IMR-90 (cell line): ENCODE measurements at regions not wholly inside any gene's neighbourhood (a gene's known extent, or its start where the extent isn't known, plus 50 kb on each side); places are given as distances from the start of the nearest gene placed in this dataset.
A peak's percentile ranks its signal among the peaks of the same experiment; 100 is the strongest.

Source experiments
- ATAC-seq: fragments of 200-7000 bp; cut with Tn5 transposase; 2 replicates; pipeline ENCODE4 v1.9.1; 2020; ENCODE audit warnings: low read depth, mild to moderate bottlenecking, moderate library complexity
- BruUV-seq: library from RNA; stranded (reverse); fragments of 400-500 nt; replicated peaks from 2 replicates; lab custom pipeline; 2021; lab: Mats Ljungman, UMichigan
- CTCF ChIA-PET: fragments of 300-600 bp; formaldehyde crosslinking; extraction: SDS; loops from one replicate; lab custom pipeline; 2021; ENCODE audit warnings: antibody characterized with exemption; lab: Yijun Ruan, JAX
- POLR2A ChIA-PET: fragments of 300-600 bp; sonication (Branson Sonifier 250); formaldehyde crosslinking; loops from one replicate; lab custom pipeline; 2022; ENCODE audit warnings: antibody characterized with exemption; ENCODE audit not compliant: unreplicated experiment; lab: Charles Lee
- DNase-seq: peaks from one replicate; pipeline ENCODE4 v3.0.0; 2013
- H2AFZ ChIP-seq: replicated peaks from 2 replicates; pipeline ENCODE3; 2013; ENCODE audit warnings: low read length, mild to moderate bottlenecking; ENCODE audit not compliant: poor library complexity
- H2AK5ac ChIP-seq: 2 replicates; pipeline ENCODE4 v1.6.1; 2013; ENCODE audit warnings: low read depth, low read length, inconsistent platforms
- H2AK9ac ChIP-seq: replicated peaks from 2 replicates; pipeline ENCODE3; 2013; ENCODE audit warnings: mild to moderate bottlenecking, low read depth, low read length, moderate library complexity; ENCODE audit not compliant: poor library complexity
- H2BK120ac ChIP-seq: 2 replicates; pipeline ENCODE4 v1.6.1; 2013; ENCODE audit warnings: low read depth, low read length, inconsistent platforms
- H2BK15ac ChIP-seq: 3 replicates; pipeline ENCODE4 v1.6.1; 2013; ENCODE audit warnings: low read depth, low read length, inconsistent platforms
- H2BK20ac ChIP-seq: 2 replicates; pipeline ENCODE4 v1.6.1; 2013; ENCODE audit warnings: low read depth, mild to moderate bottlenecking, inconsistent platforms, low read length, moderate library complexity
- H2BK5ac ChIP-seq: 2 replicates; pipeline ENCODE4 v1.6.1; 2013; ENCODE audit warnings: mild to moderate bottlenecking, low read depth, low read length, inconsistent platforms; ENCODE audit not compliant: poor library complexity, severe bottlenecking
- H3K14ac ChIP-seq: replicated peaks from 2 replicates; pipeline ENCODE4 v1.6.1; 2013; ENCODE audit warnings: low read depth, low read length, inconsistent platforms
- H3K18ac ChIP-seq: 2 replicates; pipeline ENCODE4 v1.6.1; 2013; ENCODE audit warnings: low read depth, low read length, control low read depth
- H3K23ac ChIP-seq: 2 replicates; pipeline ENCODE4 v1.6.1; 2013; ENCODE audit warnings: low read depth, low read length, inconsistent platforms
- H3K27ac ChIP-seq: 2 replicates; pipeline ENCODE4 v1.5.1; 2013; ENCODE audit warnings: mild to moderate bottlenecking, control low read depth, low read length; ENCODE audit not compliant: insufficient read depth
- H3K27me3 ChIP-seq: 2 replicates; pipeline ENCODE4 v1.6.1; 2013; ENCODE audit warnings: low read length; ENCODE audit not compliant: control insufficient read depth, insufficient read depth
- H3K36me3 ChIP-seq: 2 replicates; pipeline ENCODE4 v1.6.1; 2013; ENCODE audit warnings: low read length, mixed read lengths; ENCODE audit not compliant: control insufficient read depth, insufficient read depth
- H3K4ac ChIP-seq: 2 replicates; pipeline ENCODE4 v1.6.1; 2013; ENCODE audit warnings: low read depth, low read length, inconsistent platforms
- H3K4me1 ChIP-seq: 2 replicates; pipeline ENCODE4 v1.6.1; 2013; ENCODE audit warnings: low read length, mixed read lengths; ENCODE audit not compliant: control insufficient read depth, insufficient read depth
- H3K4me2 ChIP-seq: 2 replicates; pipeline ENCODE4 v1.6.1; 2013; ENCODE audit warnings: low read depth, mild to moderate bottlenecking, control low read depth, low read length, moderate library complexity
- H3K4me3 ChIP-seq: 2 replicates; pipeline ENCODE4 v1.5.1; 2013; ENCODE audit warnings: low read depth, mild to moderate bottlenecking, control low read depth, low read length, moderate library complexity; ENCODE audit not compliant: insufficient read depth
- H3K56ac ChIP-seq: 2 replicates; pipeline ENCODE4 v1.6.1; 2013; ENCODE audit warnings: low read length, inconsistent platforms; ENCODE audit not compliant: insufficient read depth; ENCODE audit errors: extremely low read depth
- H3K79me1 ChIP-seq, 2 experiments: 2 replicates each; pipeline ENCODE4 v1.6.1; 2013; ENCODE audit warnings: low read length in 2 of 2, inconsistent platforms in 1 of 2, low read depth in 1 of 2
- H3K9ac ChIP-seq: 2 replicates; pipeline ENCODE4 v1.6.1; 2013; ENCODE audit warnings: low read depth, low read length, control low read depth
- H3K9me1 ChIP-seq: 2 replicates; pipeline ENCODE4 v1.6.1; 2013; ENCODE audit warnings: low read length, inconsistent platforms; ENCODE audit not compliant: insufficient read depth
- H3K9me3 ChIP-seq: 2 replicates; pipeline ENCODE4 v1.6.1; 2013; ENCODE audit warnings: low read length; ENCODE audit not compliant: control insufficient read depth, insufficient read depth
- H4K20me1 ChIP-seq: 2 replicates; pipeline ENCODE4 v1.6.1; 2013; ENCODE audit warnings: low read length, inconsistent platforms; ENCODE audit not compliant: insufficient read depth
- H4K5ac ChIP-seq: 2 replicates; pipeline ENCODE4 v1.6.1; 2013; ENCODE audit warnings: mild to moderate bottlenecking, low read depth, low read length, control low read depth
- H4K8ac ChIP-seq, 2 experiments: 2 replicates each; pipeline ENCODE4 v1.6.1; 2013; ENCODE audit warnings: low read depth in 2 of 2, low read length in 2 of 2, control low read depth in 1 of 2, inconsistent platforms in 1 of 2
- H4K91ac ChIP-seq: 2 replicates; pipeline ENCODE4 v1.6.1; 2013; ENCODE audit warnings: low read depth, low read length, inconsistent platforms; ENCODE audit not compliant: insufficient read depth
- BHLHE40 ChIP-seq: fragments of 150-350 bp; IDR thresholded peaks from 2 replicates; pipeline ENCODE4 v1.6.1; 2016; ENCODE audit warnings: mild to moderate bottlenecking, low read depth, low read length
- CEBPB ChIP-seq: IDR thresholded peaks from 2 replicates; pipeline ENCODE4 v1.6.1; 2012; ENCODE audit warnings: low read depth, low read length, improper control_type of control experiment
- CHD1 ChIP-seq: IDR thresholded peaks from 2 replicates; pipeline ENCODE4 v1.6.1; 2012; ENCODE audit warnings: low read depth, low read length, improper control_type of control experiment
- FOS ChIP-seq: fragments of 150-350 bp; IDR thresholded peaks from 2 replicates; pipeline ENCODE4 v1.6.1; 2016; ENCODE audit warnings: low read depth, low read length
- MAFK ChIP-seq: IDR thresholded peaks from 2 replicates; pipeline ENCODE4 v1.6.1; 2012; ENCODE audit warnings: low read depth, low read length, improper control_type of control experiment
- MAZ ChIP-seq: IDR thresholded peaks from 2 replicates; pipeline ENCODE4 v1.6.1; 2012; ENCODE audit warnings: low read depth, mild to moderate bottlenecking, low read length, improper control_type of control experiment, moderate library complexity, borderline replicate concordance
- MXI1 ChIP-seq: IDR thresholded peaks from 2 replicates; pipeline ENCODE4 v1.6.1; 2012; ENCODE audit warnings: low read depth, mild to moderate bottlenecking, low read length, moderate library complexity, borderline replicate concordance
- NFE2L2 ChIP-seq: fragments of 150-350 bp; IDR thresholded peaks from 2 replicates; pipeline ENCODE4 v1.6.1; 2016; ENCODE audit warnings: low read depth, mild to moderate bottlenecking, low read length
- POLR2A ChIP-seq: IDR thresholded peaks from 2 replicates; pipeline ENCODE4 v1.6.1; 2012; ENCODE audit warnings: mild to moderate bottlenecking, low read depth, low read length
- RCOR1 ChIP-seq: IDR thresholded peaks from 2 replicates; pipeline ENCODE4 v1.6.1; 2012; ENCODE audit warnings: mild to moderate bottlenecking, low read length, improper control_type of control experiment; ENCODE audit not compliant: insufficient replicate concordance
- RFX5 ChIP-seq: IDR thresholded peaks from 2 replicates; pipeline ENCODE4 v1.8.0; 2012; ENCODE audit warnings: low read depth, mild to moderate bottlenecking, low read length, moderate library complexity
- SMC3 ChIP-seq: fragments of 150-350 bp; IDR thresholded peaks from 2 replicates; pipeline ENCODE4 v1.6.1; 2016; ENCODE audit warnings: low read depth, mild to moderate bottlenecking, antibody characterized with exemption, low read length, moderate library complexity
- WGBS, 2 experiments: methylation state at CpG; one replicate each; pipeline versions ENCODE4 v1.1.5 to v1.1.7; 2013; ENCODE audit warnings: missing lambda C conversion rate in 2 of 2; ENCODE audit not compliant: insufficient read length in 1 of 2; ENCODE audit errors: extremely low coverage in 2 of 2; 5-methylcytosine and 5-hydroxymethylcytosine counted together
- dilution Hi-C: fragments of 300-500 bp; cut with HindIII; formaldehyde crosslinking; loops from one replicate; pipeline ENCODE4 v1.14.3; 2018; ENCODE audit warnings: low sequenced_read_pairs; ENCODE audit not compliant: unreplicated experiment
- in situ Hi-C: fragments of 300-500 bp; cut with MboI; formaldehyde crosslinking; loops from 3 replicates; pipeline ENCODE4 v1.14.3; 2019; ENCODE audit warnings: low sequenced_read_pairs, inconsistent platforms, mixed read lengths
- intact Hi-C: fragments of 100-400 bp; cut with micrococcal nuclease; formaldehyde crosslinking; loops from 2 replicates; pipeline ENCODE4 v1.10.0; 2022
- TF ChIP-seq, protein P1 (sequence below): fragments of 150-350 bp; IDR thresholded peaks from 2 replicates; pipeline ENCODE4 v1.6.1; 2016; ENCODE audit warnings: low read depth, mild to moderate bottlenecking, low read length, moderate library complexity, borderline replicate concordance
- TF ChIP-seq, protein P2 (sequence below): fragments of 150-350 bp; IDR thresholded peaks from 2 replicates; pipeline ENCODE4 v1.6.1; 2017; ENCODE audit warnings: mild to moderate bottlenecking, antibody characterized with exemption, low read length, low read depth

DNA sequence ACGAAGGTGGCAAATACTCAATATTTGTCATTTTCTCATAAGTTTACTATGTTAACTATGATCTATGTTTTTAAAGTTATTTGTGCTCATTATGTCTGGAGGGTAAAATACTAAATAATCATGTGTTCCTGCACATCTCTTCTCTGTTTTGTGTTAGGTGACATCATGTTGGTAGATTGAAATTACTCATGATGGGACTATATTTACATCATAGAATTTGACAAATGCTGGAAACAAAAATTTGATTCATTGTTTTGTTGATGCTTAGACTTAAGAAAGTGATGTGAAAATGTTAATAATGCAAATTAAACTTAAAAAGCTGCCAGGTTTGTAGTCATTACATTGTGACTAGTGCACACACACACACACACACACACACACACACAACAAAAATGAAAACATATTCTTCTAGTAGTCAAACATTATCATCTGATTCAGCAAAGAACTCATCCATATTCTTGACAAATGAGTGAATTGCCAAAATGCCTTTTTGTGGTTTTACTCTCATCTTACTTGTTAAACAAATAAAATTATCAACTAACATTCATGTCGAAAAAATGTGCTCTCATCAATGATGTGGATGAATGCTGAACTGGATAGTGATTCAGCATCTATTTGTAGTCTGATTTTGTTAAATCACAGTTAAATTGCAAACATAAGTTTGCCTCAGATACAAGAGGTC, 870.7 kb downstream of the BRINP3 start:
- H3K23ac ChIP-seq: no peak overlapping the region
- H2AFZ ChIP-seq: no peak overlapping the region
- no TSS peak for BruUV-seq
- H4K91ac ChIP-seq: no peak overlapping the region
- no peaks in the 10 kb centered on the region for H3K27me3 ChIP-seq
- H3K56ac ChIP-seq: no peak overlapping the region
- ChIA-PET POLR2A (no interaction called here), CTCF (no interaction called here)
- H3K4me1 ChIP-seq: no peaks in the 10 kb centered on the region
- DNase-seq (peak; percentile 89), ATAC-seq (peak; percentile 86)
- TF ChIP-seq, protein P1, sequence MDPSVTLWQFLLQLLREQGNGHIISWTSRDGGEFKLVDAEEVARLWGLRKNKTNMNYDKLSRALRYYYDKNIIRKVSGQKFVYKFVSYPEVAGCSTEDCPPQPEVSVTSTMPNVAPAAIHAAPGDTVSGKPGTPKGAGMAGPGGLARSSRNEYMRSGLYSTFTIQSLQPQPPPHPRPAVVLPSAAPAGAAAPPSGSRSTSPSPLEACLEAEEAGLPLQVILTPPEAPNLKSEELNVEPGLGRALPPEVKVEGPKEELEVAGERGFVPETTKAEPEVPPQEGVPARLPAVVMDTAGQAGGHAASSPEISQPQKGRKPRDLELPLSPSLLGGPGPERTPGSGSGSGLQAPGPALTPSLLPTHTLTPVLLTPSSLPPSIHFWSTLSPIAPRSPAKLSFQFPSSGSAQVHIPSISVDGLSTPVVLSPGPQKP: no peak
- TF ChIP-seq MAFK: peak; percentile 72
- no peak for TF ChIP-seq CEBPB
- no peak for TF ChIP-seq RFX5
- TF ChIP-seq FOS: no peak
- TF ChIP-seq SMC3: no peak
- TF ChIP-seq NFE2L2: peak; percentile 72
- TF ChIP-seq CHD1: no peak
- no peak for TF ChIP-seq RCOR1
- TF ChIP-seq, protein P2, sequence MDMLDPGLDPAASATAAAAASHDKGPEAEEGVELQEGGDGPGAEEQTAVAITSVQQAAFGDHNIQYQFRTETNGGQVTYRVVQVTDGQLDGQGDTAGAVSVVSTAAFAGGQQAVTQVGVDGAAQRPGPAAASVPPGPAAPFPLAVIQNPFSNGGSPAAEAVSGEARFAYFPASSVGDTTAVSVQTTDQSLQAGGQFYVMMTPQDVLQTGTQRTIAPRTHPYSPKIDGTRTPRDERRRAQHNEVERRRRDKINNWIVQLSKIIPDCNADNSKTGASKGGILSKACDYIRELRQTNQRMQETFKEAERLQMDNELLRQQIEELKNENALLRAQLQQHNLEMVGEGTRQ: no peak
- TF ChIP-seq MXI1: no peak
- no peak for TF ChIP-seq MAZ
- no peak for TF ChIP-seq POLR2A
- no peak for TF ChIP-seq BHLHE40
- intact Hi-C loops (no loop called here), in situ Hi-C loops (no loop called here), dilution Hi-C loops (no loop called here)
- no peak overlapping the region for H2BK5ac ChIP-seq
- no peak overlapping the region for H2AK9ac ChIP-seq
- H3K27ac ChIP-seq: no peak overlapping the region
- no peak overlapping the region for H3K18ac ChIP-seq
- H3K79me1 ChIP-seq: no peaks in the 10 kb centered on the region
- no peaks in the 10 kb centered on the region for H3K36me3 ChIP-seq
- H2BK120ac ChIP-seq: no peak overlapping the region
- no peak overlapping the region for H3K14ac ChIP-seq
- no peak overlapping the region for H4K8ac ChIP-seq
- no peak overlapping the region for H3K4ac ChIP-seq
- H3K9me1 ChIP-seq: no peaks in the 10 kb centered on the region
- H2BK15ac ChIP-seq: no peak overlapping the region
- H2BK20ac ChIP-seq: no peak overlapping the region
- no peak overlapping the region for H3K9ac ChIP-seq
- H3K4me2 ChIP-seq: no peak overlapping the region; the same call in 1 of the 2 replicates
- H3K4me3 ChIP-seq: no peak overlapping the region
- no peak overlapping the region for H4K5ac ChIP-seq
- H3K9me3 ChIP-seq: no peaks in the 10 kb centered on the region
- no peak overlapping the region for H2AK5ac ChIP-seq
- H4K20me1 ChIP-seq: no peaks in the 10 kb centered on the region
- no CpG with 5 or more reads among the region's 2 CpGs for WGBS, 2 experiments
